Osteoblast (primary cell): ENCODE measurements at regions not wholly inside any gene's neighbourhood (a gene's known extent, or its start where the extent isn't known, plus 50 kb on each side); places are given as distances from the start of the nearest gene placed in this dataset.

Experiments used
- DNase-seq: peaks from one replicate; pipeline ENCODE4 v3.0.0; 2011; ENCODE audit warnings: low spot score, mixed read lengths; ENCODE audit not compliant: insufficient read length; ENCODE audit errors: missing footprints
- H2AFZ ChIP-seq: 2 replicates; pipeline ENCODE4 v1.6.0; 2011; ENCODE audit warnings: mild to moderate bottlenecking, low read length
- H3K27ac ChIP-seq: 2 replicates; pipeline ENCODE4 v1.5.1; 2011; ENCODE audit warnings: mild to moderate bottlenecking, low read depth, low read length, moderate library complexity
- H3K27me3 ChIP-seq: 2 replicates; pipeline ENCODE4 v1.6.0; 2012; ENCODE audit warnings: mild to moderate bottlenecking, control low read depth, inconsistent platforms, low read length, moderate library complexity; ENCODE audit not compliant: insufficient read depth
- H3K36me3 ChIP-seq: 2 replicates; pipeline ENCODE4 v1.5.1; 2011; ENCODE audit warnings: mild to moderate bottlenecking, low read length, control low read depth, moderate library complexity; ENCODE audit not compliant: insufficient read depth
- H3K4me1 ChIP-seq: 2 replicates; pipeline ENCODE4 v1.5.1; 2011; ENCODE audit warnings: mild to moderate bottlenecking, low read length, control low read depth, moderate library complexity; ENCODE audit not compliant: insufficient read depth
- H3K4me2 ChIP-seq: 2 replicates; pipeline ENCODE4 v1.6.0; 2011; ENCODE audit warnings: mild to moderate bottlenecking, low read length; ENCODE audit not compliant: insufficient read depth
- H3K4me3 ChIP-seq: fragments of 200-600 bp; sonication (generic); 3 replicates; pipeline ENCODE4 v1.5.1; 2012; ENCODE audit warnings: mild to moderate bottlenecking, low read length, inconsistent platforms; ENCODE audit not compliant: insufficient read depth
- H3K79me2 ChIP-seq: 2 replicates; pipeline ENCODE4 v1.6.0; 2012; ENCODE audit warnings: mild to moderate bottlenecking, low read length, control low read depth, inconsistent platforms; ENCODE audit not compliant: insufficient read depth
- H3K9me3 ChIP-seq: 2 replicates; pipeline ENCODE4 v1.5.1; 2011; ENCODE audit warnings: low read depth, low read length, control low read depth
- H4K20me1 ChIP-seq: 2 replicates; pipeline ENCODE4 v1.6.0; 2012; ENCODE audit warnings: mild to moderate bottlenecking, low read length, control low read depth; ENCODE audit not compliant: insufficient read depth
- TF ChIP-seq, protein P1 (sequence below): IDR thresholded peaks from 2 replicates; pipeline ENCODE4 v1.5.1; 2011; ENCODE audit warnings: mild to moderate bottlenecking, low read depth, low read length, moderate library complexity; ENCODE audit errors: extremely low read depth

DNA sequence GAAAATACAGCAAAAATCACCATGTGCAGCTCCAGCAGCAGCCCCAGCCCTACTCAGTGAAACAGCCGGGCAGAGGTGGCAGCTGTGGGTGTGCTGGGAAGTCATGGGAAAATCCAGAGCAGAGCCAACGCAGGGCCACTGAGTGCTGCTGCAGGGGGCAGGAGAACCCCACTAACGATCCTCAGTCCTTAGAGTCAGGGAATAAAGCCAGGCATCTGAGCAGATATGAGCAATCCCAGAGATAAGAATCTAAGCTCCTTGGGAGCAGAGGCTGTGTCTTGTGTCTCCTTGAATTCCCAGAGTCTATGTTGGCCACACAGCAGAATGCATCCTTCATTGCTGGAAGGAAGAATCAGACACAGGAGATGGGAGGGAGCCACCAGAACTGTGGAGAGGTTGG lies 493.1 kb upstream of the MAP3K7 start:
- H3K36me3 ChIP-seq: no peaks in the 10 kb centered on the region
- no peaks in the 10 kb centered on the region for H3K27me3 ChIP-seq
- TF ChIP-seq, protein P1, sequence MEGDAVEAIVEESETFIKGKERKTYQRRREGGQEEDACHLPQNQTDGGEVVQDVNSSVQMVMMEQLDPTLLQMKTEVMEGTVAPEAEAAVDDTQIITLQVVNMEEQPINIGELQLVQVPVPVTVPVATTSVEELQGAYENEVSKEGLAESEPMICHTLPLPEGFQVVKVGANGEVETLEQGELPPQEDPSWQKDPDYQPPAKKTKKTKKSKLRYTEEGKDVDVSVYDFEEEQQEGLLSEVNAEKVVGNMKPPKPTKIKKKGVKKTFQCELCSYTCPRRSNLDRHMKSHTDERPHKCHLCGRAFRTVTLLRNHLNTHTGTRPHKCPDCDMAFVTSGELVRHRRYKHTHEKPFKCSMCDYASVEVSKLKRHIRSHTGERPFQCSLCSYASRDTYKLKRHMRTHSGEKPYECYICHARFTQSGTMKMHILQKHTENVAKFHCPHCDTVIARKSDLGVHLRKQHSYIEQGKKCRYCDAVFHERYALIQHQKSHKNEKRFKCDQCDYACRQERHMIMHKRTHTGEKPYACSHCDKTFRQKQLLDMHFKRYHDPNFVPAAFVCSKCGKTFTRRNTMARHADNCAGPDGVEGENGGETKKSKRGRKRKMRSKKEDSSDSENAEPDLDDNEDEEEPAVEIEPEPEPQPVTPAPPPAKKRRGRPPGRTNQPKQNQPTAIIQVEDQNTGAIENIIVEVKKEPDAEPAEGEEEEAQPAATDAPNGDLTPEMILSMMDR: no peak
- no peak overlapping the region for H2AFZ ChIP-seq
- no peaks in the 10 kb centered on the region for H3K79me2 ChIP-seq
- H3K27ac ChIP-seq: no peak overlapping the region
- H3K4me2 ChIP-seq: no peak overlapping the region
- no peak overlapping the region for H3K4me3 ChIP-seq
- no peaks in the 10 kb centered on the region for H3K4me1 ChIP-seq
- no peaks in the 10 kb centered on the region for H4K20me1 ChIP-seq
- H3K9me3 ChIP-seq: no peaks in the 10 kb centered on the region
- no peak for DNase-seq

DNA sequence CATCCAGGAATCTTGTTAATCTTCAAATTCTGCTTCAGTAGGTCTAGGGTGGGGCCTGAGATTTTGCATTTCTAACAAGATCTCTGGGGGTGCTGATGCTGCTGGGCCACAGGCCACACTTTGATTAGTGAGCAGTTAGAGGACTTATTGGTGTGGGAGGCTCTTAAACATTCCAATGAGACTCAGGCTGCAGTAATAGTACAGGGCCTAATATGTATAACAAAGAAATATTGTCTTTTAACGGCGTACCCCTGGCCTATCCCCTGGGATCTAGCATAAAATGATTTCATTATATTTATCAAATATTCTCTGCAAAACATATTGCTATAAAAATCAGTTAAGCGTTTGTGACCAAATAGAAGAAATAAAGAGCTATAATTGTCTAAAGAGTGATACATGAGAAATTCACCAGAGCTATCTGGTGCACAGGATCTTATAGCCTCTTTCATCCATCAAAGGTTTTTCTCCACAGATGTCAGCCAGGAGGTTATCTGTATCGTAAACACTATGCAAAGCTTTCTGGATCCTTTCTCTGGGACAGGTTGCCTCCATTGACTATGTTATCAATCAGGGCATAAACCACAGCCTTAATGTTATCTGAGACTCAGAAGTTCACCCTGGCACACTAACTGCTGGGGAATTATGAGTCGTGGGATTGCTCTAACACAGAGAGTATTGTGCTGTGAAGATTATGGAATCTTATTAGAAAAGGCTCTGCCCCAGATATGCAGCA lies 488.5 kb upstream of the MAP3K7 start:
- Histone ChIP-seq H3K79me2 (no peaks in the 10 kb centered on the region), H3K4me3 (no peak overlapping the region), H3K4me2 (no peak overlapping the region), H3K9me3 (no peaks in the 10 kb centered on the region), H3K27ac (no peak overlapping the region), H3K27me3 (no peaks in the 10 kb centered on the region), H4K20me1 (no peaks in the 10 kb centered on the region), H3K4me1 (no peaks in the 10 kb centered on the region), H2AFZ (no peak overlapping the region), H3K36me3 (no peaks in the 10 kb centered on the region)
- no peak for DNase-seq
- TF ChIP-seq, protein P1: no peak

DNA sequence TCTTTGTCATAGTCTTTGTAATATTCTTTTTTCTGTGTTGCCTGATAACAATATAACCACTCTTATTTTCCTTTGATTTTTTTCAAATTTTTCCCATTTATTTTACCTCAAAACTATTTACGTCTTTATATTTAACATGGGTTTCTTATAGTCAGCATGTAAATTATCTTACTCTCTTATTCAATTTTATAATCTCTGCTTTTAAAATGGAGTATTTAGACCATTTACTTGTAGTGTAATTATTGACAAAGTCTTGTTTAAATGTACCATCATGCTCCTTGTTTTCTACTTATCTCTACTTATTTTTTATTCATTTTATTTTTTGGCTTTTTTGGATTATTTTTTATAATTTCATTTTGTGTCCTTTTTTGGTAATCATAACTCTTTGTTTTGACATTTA lies 476.5 kb upstream of the MAP3K7 start:
- Histone ChIP-seq H3K27me3 (no peaks in the 10 kb centered on the region), H3K36me3 (no peaks in the 10 kb centered on the region), H2AFZ (no peak overlapping the region), H3K4me2 (no peak overlapping the region), H3K9me3 (peaks cover 2% of the 10 kb centered on the region), H3K79me2 (no peaks in the 10 kb centered on the region), H3K27ac (no peak overlapping the region), H3K4me3 (no peak overlapping the region), H4K20me1 (no peaks in the 10 kb centered on the region), H3K4me1 (no peaks in the 10 kb centered on the region)
- TF ChIP-seq, protein P1: no peak
- no peak for DNase-seq

DNA sequence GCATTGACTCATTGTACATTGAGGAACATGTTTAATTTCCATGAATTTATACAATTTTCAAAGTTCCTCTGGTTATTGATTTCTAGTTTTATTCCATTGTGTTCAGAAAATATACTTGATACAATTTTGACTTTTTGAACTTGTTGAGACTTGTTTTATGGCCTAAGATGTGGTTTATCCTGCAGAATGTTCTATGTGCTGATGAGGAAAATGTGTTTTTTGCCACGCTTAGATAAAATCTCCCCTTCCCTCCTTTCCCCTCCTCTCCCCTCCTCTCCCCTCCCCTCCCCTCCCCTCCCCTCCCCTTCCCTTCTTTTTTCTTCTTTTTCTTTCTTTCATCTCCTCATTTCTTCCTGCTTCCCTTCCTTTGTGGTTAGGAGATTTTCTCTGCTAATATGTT lies 470.8 kb upstream of the MAP3K7 start:
- Histone ChIP-seq H3K36me3 (no peaks in the 10 kb centered on the region), H3K4me1 (no peaks in the 10 kb centered on the region), H3K4me2 (no peak overlapping the region), H3K27me3 (no peaks in the 10 kb centered on the region), H3K79me2 (no peaks in the 10 kb centered on the region), H3K4me3 (no peak overlapping the region), H3K27ac (no peak overlapping the region), H4K20me1 (no peaks in the 10 kb centered on the region), H2AFZ (no peak overlapping the region), H3K9me3 (peaks cover 2% of the 10 kb centered on the region)
- TF ChIP-seq, protein P1: no peak
- no peak for DNase-seq
